ENCODE measurements at regions not wholly inside any gene's neighbourhood (a gene's known extent, or its start where the extent isn't known, plus 50 kb on each side); places are given as distances from the start of the nearest gene placed in this dataset.

GRCh38 chr15:62482785-62483429, 317.8 kb upstream of the C2CD4B start:
- H3K27ac ChIP-seq: peak overlapping the region in 1 of 21 experiments; percentile 11

GRCh38 chr15:62483814-62484213, 318.7 kb upstream of the C2CD4B start:
- Histone ChIP-seq H3K4me3 (no peak overlapping the region), H3K27ac (no peak overlapping the region)

More at GRCh38 chr15:62482785-62483429, 317.8 kb upstream of the C2CD4B start:
- H3K4me3 ChIP-seq: no peak overlapping the region

- H3K4me3 ChIP-seq: no peak overlapping the region
- H3K27ac ChIP-seq: no peak overlapping the region
Observed at GRCh38 chr15:62485170-62485720, 320.2 kb upstream of the C2CD4B start.

GRCh38 chr15:62486041-62486440, 321.0 kb upstream of the C2CD4B start:
- no peak overlapping the region for H3K4me3 ChIP-seq
- no peak overlapping the region for H3K27ac ChIP-seq

GRCh38 chr15:62488387-62488786, 323.3 kb upstream of the C2CD4B start:
- H3K4me3 ChIP-seq: no peak overlapping the region
- no peak overlapping the region for H3K27ac ChIP-seq

GRCh38 chr15:62491642-62492041, 326.6 kb upstream of the C2CD4B start:
- Histone ChIP-seq H3K4me3 (no peak overlapping the region), H3K27ac (no peak overlapping the region)

- Histone ChIP-seq H3K27ac (no peak overlapping the region), H3K4me3 (no peak overlapping the region)
Observed at GRCh38 chr15:62492900-62493299, 327.8 kb upstream of the C2CD4B start.

GRCh38 chr15:62494197-62494596, 329.1 kb upstream of the C2CD4B start:
- no peak overlapping the region for H3K4me3 ChIP-seq
- H3K27ac ChIP-seq: no peak overlapping the region

- Histone ChIP-seq H3K27ac (peak overlapping the region in 6 of 21 experiments; percentile 10 to 69 (median 46)), H3K4me3 (no peak overlapping the region)
Observed at GRCh38 chr15:62495670-62496614, 330.9 kb upstream of the C2CD4B start.

GRCh38 chr15:62497356-62497755, 332.3 kb upstream of the C2CD4B start:
- H3K27ac ChIP-seq: no peak overlapping the region

GRCh38 chr15:62498278-62498677, 333.2 kb upstream of the C2CD4B start:
- Histone ChIP-seq H3K4me3 (no peak overlapping the region), H3K27ac (no peak overlapping the region)

More at GRCh38 chr15:62497356-62497755, 332.3 kb upstream of the C2CD4B start:
- H3K4me3 ChIP-seq: no peak overlapping the region

- Histone ChIP-seq H3K4me3 (no peak overlapping the region), H3K27ac (no peak overlapping the region)
Observed at GRCh38 chr15:62498712-62499111, 333.6 kb upstream of the C2CD4B start.

- Histone ChIP-seq H3K27ac (no peak overlapping the region), H3K4me3 (no peak overlapping the region)
Observed at GRCh38 chr15:62500325-62500724, 335.2 kb upstream of the C2CD4B start.

GRCh38 chr15:62502451-62502850, 337.4 kb upstream of the C2CD4B start:
- H3K4me3 ChIP-seq: no peak overlapping the region
- no peak overlapping the region for H3K27ac ChIP-seq

GRCh38 chr15:62503451-62503850, 338.4 kb upstream of the C2CD4B start:
- H3K4me3 ChIP-seq: no peak overlapping the region
- H3K27ac ChIP-seq: no peak overlapping the region

- Histone ChIP-seq H3K4me3 (no peak overlapping the region), H3K27ac (peak overlapping the region in 3 of 21 experiments; percentile 22 to 43 (median 32))
Observed at GRCh38 chr15:62505762-62506161, 340.7 kb upstream of the C2CD4B start.

GRCh38 chr15:62506217-62506805, 341.2 kb upstream of the C2CD4B start:
- no peak overlapping the region for H3K4me3 ChIP-seq

GRCh38 chr15:62509395-62509958, 344.4 kb upstream of the C2CD4B start:
- Histone ChIP-seq H3K27ac (no peak overlapping the region), H3K4me3 (no peak overlapping the region)

More at GRCh38 chr15:62506217-62506805, 341.2 kb upstream of the C2CD4B start:
- peak overlapping the region in 4 of 21 experiments; percentile 22 to 43 (median 31) for H3K27ac ChIP-seq

GRCh38 chr15:62510791-62511190, 345.7 kb upstream of the C2CD4B start:
- Histone ChIP-seq H3K4me3 (no peak overlapping the region), H3K27ac (no peak overlapping the region)

GRCh38 chr15:62512904-62513303, 347.8 kb upstream of the C2CD4B start:
- no peak overlapping the region for H3K27ac ChIP-seq

More at GRCh38 chr15:62512904-62513303, 347.8 kb upstream of the C2CD4B start:
- no peak overlapping the region for H3K4me3 ChIP-seq
